Loucy (cell line): ENCODE measurements at regions not wholly inside any gene's neighbourhood (a gene's known extent, or its start where the extent isn't known, plus 50 kb on each side); places are given as distances from the start of the nearest gene placed in this dataset.

Experiments used
- H2AFZ ChIP-seq: fragments of 200-600 bp; sonication (generic); 2 replicates; pipeline ENCODE4 v1.6.0; 2016; ENCODE audit warnings: antibody characterized with exemption, mild to moderate bottlenecking, low read length, moderate library complexity
- H3F3A ChIP-seq: fragments of 200-600 bp; 2 replicates; pipeline ENCODE4 v1.6.0; 2016; ENCODE audit warnings: antibody characterized with exemption, low read depth, mild to moderate bottlenecking
- H3K27me3 ChIP-seq: fragments of 200-600 bp; sonication (generic); 2 replicates; pipeline ENCODE4 v1.6.1; 2014; ENCODE audit warnings: low read length, mild to moderate bottlenecking; ENCODE audit not compliant: insufficient read depth, poor library complexity, severe bottlenecking
- H3K36me3 ChIP-seq: fragments of 200-600 bp; sonication (generic); 2 replicates; pipeline ENCODE4 v1.6.1; 2016; ENCODE audit warnings: low read length; ENCODE audit not compliant: insufficient read depth
- H3K4me1 ChIP-seq: fragments of 200-600 bp; sonication (generic); 2 replicates; pipeline ENCODE4 v1.5.1; 2014; ENCODE audit warnings: low read length, mild to moderate bottlenecking; ENCODE audit not compliant: insufficient read depth, poor library complexity, severe bottlenecking
- H3K4me2 ChIP-seq: fragments of 200-600 bp; sonication (generic); 2 replicates; pipeline ENCODE4 v1.6.0; 2014; ENCODE audit warnings: antibody characterized with exemption, low read length, low read depth, mild to moderate bottlenecking; ENCODE audit not compliant: poor library complexity, severe bottlenecking
- H3K4me3 ChIP-seq: fragments of 200-600 bp; sonication (generic); 2 replicates; pipeline ENCODE4 v1.5.1; 2014; ENCODE audit warnings: low read length, mild to moderate bottlenecking, mixed read lengths; ENCODE audit not compliant: poor library complexity, severe bottlenecking
- H3K79me2 ChIP-seq: fragments of 200-600 bp; sonication (generic); 2 replicates; pipeline ENCODE4 v1.6.1; 2014; ENCODE audit warnings: low read length; ENCODE audit not compliant: insufficient read depth
- H3K9ac ChIP-seq: fragments of 200-600 bp; sonication (generic); 2 replicates; pipeline ENCODE4 v1.6.0; 2014; ENCODE audit warnings: mild to moderate bottlenecking, low read depth, low read length, moderate library complexity; ENCODE audit not compliant: poor library complexity, severe bottlenecking
- H3K9me2 ChIP-seq: fragments of 200-600 bp; sonication (generic); replicated peaks from 2 replicates; pipeline ENCODE4 v1.6.1; 2016; ENCODE audit warnings: low read depth, low read length, mixed read lengths
- H3K9me3 ChIP-seq: fragments of 200-600 bp; sonication (generic); 2 replicates; pipeline ENCODE4 v1.6.1; 2014; ENCODE audit warnings: mild to moderate bottlenecking, antibody characterized with exemption, low read length, low read depth; ENCODE audit not compliant: insufficient read depth
- H4K20me1 ChIP-seq: fragments of 200-600 bp; sonication (generic); 2 replicates; pipeline ENCODE4 v1.6.0; 2014; ENCODE audit warnings: antibody characterized with exemption, low read length, mild to moderate bottlenecking; ENCODE audit not compliant: insufficient read depth, poor library complexity, severe bottlenecking
- EZH2phosphoT487 ChIP-seq: fragments of 200-600 bp; IDR thresholded peaks from 2 replicates; pipeline ENCODE4 v1.6.1; 2018; ENCODE audit warnings: antibody characterized with exemption, mild to moderate bottlenecking, moderate library complexity, borderline replicate concordance
- TF ChIP-seq, protein P1 (sequence below): fragments of 200-600 bp; sonication (generic); conservative IDR thresholded peaks from 2 replicates; pipeline ENCODE4 v1.5.1; 2014; ENCODE audit warnings: mild to moderate bottlenecking, antibody characterized with exemption, low read length

DNA sequence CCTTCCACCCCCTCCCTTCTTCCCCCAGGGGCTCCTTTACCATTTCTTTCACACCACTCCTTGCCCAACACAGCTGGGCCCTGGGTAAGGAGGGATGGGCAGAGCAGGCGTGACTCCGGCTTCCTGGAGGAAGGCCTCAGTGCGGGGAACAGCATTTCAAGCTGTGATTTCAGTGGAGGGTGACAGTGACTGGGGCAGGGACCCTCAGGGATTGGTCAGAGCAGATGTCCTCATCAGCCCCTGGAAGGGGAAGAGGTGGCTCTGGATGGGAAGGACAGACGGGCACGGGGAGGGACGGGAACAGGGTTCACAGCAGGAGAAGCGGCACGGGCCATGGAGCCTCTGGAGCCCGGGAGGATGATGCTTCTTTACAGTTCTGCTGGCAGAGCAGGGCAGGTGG is 130.8 kb upstream of the TWIST2 start:
- no peaks in the 10 kb centered on the region for H3K36me3 ChIP-seq
- H3F3A ChIP-seq, result no peaks in the 10 kb centered on the region
- TF ChIP-seq, protein P1, sequence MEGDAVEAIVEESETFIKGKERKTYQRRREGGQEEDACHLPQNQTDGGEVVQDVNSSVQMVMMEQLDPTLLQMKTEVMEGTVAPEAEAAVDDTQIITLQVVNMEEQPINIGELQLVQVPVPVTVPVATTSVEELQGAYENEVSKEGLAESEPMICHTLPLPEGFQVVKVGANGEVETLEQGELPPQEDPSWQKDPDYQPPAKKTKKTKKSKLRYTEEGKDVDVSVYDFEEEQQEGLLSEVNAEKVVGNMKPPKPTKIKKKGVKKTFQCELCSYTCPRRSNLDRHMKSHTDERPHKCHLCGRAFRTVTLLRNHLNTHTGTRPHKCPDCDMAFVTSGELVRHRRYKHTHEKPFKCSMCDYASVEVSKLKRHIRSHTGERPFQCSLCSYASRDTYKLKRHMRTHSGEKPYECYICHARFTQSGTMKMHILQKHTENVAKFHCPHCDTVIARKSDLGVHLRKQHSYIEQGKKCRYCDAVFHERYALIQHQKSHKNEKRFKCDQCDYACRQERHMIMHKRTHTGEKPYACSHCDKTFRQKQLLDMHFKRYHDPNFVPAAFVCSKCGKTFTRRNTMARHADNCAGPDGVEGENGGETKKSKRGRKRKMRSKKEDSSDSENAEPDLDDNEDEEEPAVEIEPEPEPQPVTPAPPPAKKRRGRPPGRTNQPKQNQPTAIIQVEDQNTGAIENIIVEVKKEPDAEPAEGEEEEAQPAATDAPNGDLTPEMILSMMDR, result no peak
- TF ChIP-seq EZH2phosphoT487, result no peak
- no peak overlapping the region for H3K9ac ChIP-seq
- no peak overlapping the region for H3K4me3 ChIP-seq
- H3K79me2 ChIP-seq, result no peaks in the 10 kb centered on the region
- no peaks in the 10 kb centered on the region for H3K9me2 ChIP-seq
- H4K20me1 ChIP-seq, result no peaks in the 10 kb centered on the region
- no peaks in the 10 kb centered on the region for H3K27me3 ChIP-seq
- no peaks in the 10 kb centered on the region for H3K9me3 ChIP-seq
- H3K4me2 ChIP-seq, result no peak overlapping the region
- H2AFZ ChIP-seq, result no peak overlapping the region
- no peaks in the 10 kb centered on the region for H3K4me1 ChIP-seq

DNA sequence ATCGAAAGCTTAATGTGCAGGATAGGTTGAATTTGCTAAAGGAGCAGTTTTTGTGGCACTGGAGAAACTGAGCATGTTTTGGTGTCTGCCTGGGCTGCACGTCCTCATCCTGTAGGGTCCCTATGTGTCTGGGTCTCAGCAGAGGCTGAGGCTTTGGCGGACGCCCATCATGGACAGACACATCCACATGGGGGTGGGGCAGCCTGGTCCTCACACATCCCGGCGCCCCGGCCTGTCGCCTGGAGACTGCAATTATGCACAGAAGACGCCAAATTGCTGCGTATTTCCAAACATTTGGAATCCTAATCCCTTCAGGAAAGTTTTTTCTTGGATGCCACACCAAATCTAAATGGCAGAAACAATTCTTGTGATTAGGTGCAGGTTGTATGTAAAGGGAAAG is 128.2 kb upstream of the TWIST2 start:
- TF ChIP-seq, protein P1, result no peak
- no peak for TF ChIP-seq EZH2phosphoT487
- no peaks in the 10 kb centered on the region for H4K20me1 ChIP-seq
- H3K4me2 ChIP-seq, result no peak overlapping the region
- H3K9me3 ChIP-seq, result no peaks in the 10 kb centered on the region
- H3K4me3 ChIP-seq, result no peak overlapping the region
- H3K79me2 ChIP-seq, result no peaks in the 10 kb centered on the region
- no peaks in the 10 kb centered on the region for H3K9me2 ChIP-seq
- H3K9ac ChIP-seq, result no peak overlapping the region
- H2AFZ ChIP-seq, result no peak overlapping the region
- H3F3A ChIP-seq, result no peaks in the 10 kb centered on the region
- H3K27me3 ChIP-seq, result no peaks in the 10 kb centered on the region
- H3K36me3 ChIP-seq, result no peaks in the 10 kb centered on the region
- H3K4me1 ChIP-seq, result no peaks in the 10 kb centered on the region

DNA sequence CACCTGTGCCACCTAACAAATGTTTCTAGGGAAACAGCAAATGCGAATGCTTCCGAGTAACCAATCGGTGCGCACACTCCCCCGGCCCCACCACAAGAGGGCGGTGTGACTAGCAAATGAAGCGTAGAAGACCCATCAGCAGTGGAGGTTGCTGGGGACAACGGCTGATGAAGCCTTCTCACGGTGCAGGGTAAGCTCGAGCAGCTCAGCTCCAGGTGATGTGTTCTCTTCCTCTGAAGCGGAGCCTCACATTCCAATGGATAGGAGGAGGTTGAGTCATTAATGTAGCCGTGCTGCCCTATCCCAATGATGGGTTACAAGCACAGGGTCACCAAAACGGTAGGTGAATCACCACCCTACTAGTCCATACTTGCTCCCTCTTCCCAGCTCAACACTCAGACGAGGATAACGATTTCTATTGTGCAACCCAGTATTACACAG is 127.6 kb upstream of the TWIST2 start:
- no peaks in the 10 kb centered on the region for H3K27me3 ChIP-seq
- no peak overlapping the region for H3K9ac ChIP-seq
- H3F3A ChIP-seq, result no peaks in the 10 kb centered on the region
- H3K9me2 ChIP-seq, result no peaks in the 10 kb centered on the region
- no peak overlapping the region for H3K4me3 ChIP-seq
- no peak overlapping the region for H2AFZ ChIP-seq
- no peaks in the 10 kb centered on the region for H4K20me1 ChIP-seq
- H3K4me1 ChIP-seq, result no peaks in the 10 kb centered on the region
- TF ChIP-seq, protein P1, result peak; percentile 77
- TF ChIP-seq EZH2phosphoT487, result no peak
- H3K4me2 ChIP-seq, result no peak overlapping the region
- no peaks in the 10 kb centered on the region for H3K36me3 ChIP-seq
- no peaks in the 10 kb centered on the region for H3K9me3 ChIP-seq
- H3K79me2 ChIP-seq, result no peaks in the 10 kb centered on the region
